ENCODE measurements at regions not wholly inside any gene's neighbourhood (a gene's known extent, or its start where the extent isn't known, plus 50 kb on each side); places are given as distances from the start of the nearest gene placed in this dataset.
"Not testable (repeated sequence)": the region's sequence is repeated elsewhere in the genome, so short reads cannot be mapped to it uniquely, and the experiment has no call there.

GRCh38 chr9:64013122-64013521 lies 1271.9 kb downstream of the FOXD4L5 start:
- H3K36me3 ChIP-seq (ENCODE audit: control insufficient read depth in 2 of 2, extremely low read depth in 1 of 2, insufficient read depth in 2 of 2, low read length in 2 of 2); H3K79me2 ChIP-seq (ENCODE audit: control insufficient read depth, insufficient read depth, low read length); H3K4me3 ChIP-seq (ENCODE audit: control insufficient read depth in 2 of 3, extremely low read depth in 1 of 3, insufficient read depth in 2 of 3, low read depth in 1 of 3, low read length in 3 of 3); FAIRE-seq; DNase-seq (ENCODE audit: low read depth, low spot score); H4K20me1 ChIP-seq (ENCODE audit: control insufficient read depth, extremely low read depth, insufficient read depth, low read length); H3K4me1 ChIP-seq (ENCODE audit: control insufficient read depth, extremely low read depth, insufficient read depth, low read length); dilution Hi-C loops (cut with MboI; ENCODE audit: extremely low pct_ligation_motif_present, low sequenced_read_pairs); H3K9ac ChIP-seq (ENCODE audit: control insufficient read depth, extremely low read depth, insufficient read depth, low read length); H3K9me3 ChIP-seq (ENCODE audit: control insufficient read depth, low read depth, low read length); H2AFZ ChIP-seq (ENCODE audit: control insufficient read depth, low read length); H3K4me2 ChIP-seq (ENCODE audit: control insufficient read depth, extremely low read depth, insufficient read depth, low read depth, low read length); H3K9me1 ChIP-seq (ENCODE audit: control insufficient read depth, extremely low read depth, insufficient read depth, low read length); H3K27ac ChIP-seq (ENCODE audit: control insufficient read depth, insufficient read depth, low read length); H3K27me3 ChIP-seq (ENCODE audit: control insufficient read depth, extremely low read depth, insufficient read depth, low read length): not testable (repeated sequence)

GRCh38 chr9:64012014-64012413 lies 1273.0 kb downstream of the FOXD4L5 start:
- H3K27ac ChIP-seq (ENCODE audit: control insufficient read depth, insufficient read depth, low read length); dilution Hi-C loops (cut with MboI; ENCODE audit: extremely low pct_ligation_motif_present, low sequenced_read_pairs); H3K36me3 ChIP-seq (ENCODE audit: control insufficient read depth in 2 of 2, extremely low read depth in 1 of 2, insufficient read depth in 2 of 2, low read length in 2 of 2); H3K4me1 ChIP-seq (ENCODE audit: control insufficient read depth, extremely low read depth, insufficient read depth, low read length); H4K20me1 ChIP-seq (ENCODE audit: control insufficient read depth, extremely low read depth, insufficient read depth, low read length); H3K27me3 ChIP-seq (ENCODE audit: control insufficient read depth, extremely low read depth, insufficient read depth, low read length); DNase-seq (ENCODE audit: low read depth, low spot score); H3K4me2 ChIP-seq (ENCODE audit: control insufficient read depth, extremely low read depth, insufficient read depth, low read depth, low read length); H3K9ac ChIP-seq (ENCODE audit: control insufficient read depth, extremely low read depth, insufficient read depth, low read length); H3K9me1 ChIP-seq (ENCODE audit: control insufficient read depth, extremely low read depth, insufficient read depth, low read length); H2AFZ ChIP-seq (ENCODE audit: control insufficient read depth, low read length); H3K4me3 ChIP-seq (ENCODE audit: control insufficient read depth in 2 of 3, extremely low read depth in 1 of 3, insufficient read depth in 2 of 3, low read depth in 1 of 3, low read length in 3 of 3); H3K9me3 ChIP-seq (ENCODE audit: control insufficient read depth, low read depth, low read length); FAIRE-seq; H3K79me2 ChIP-seq (ENCODE audit: control insufficient read depth, insufficient read depth, low read length): not testable (repeated sequence)

- H3K27ac ChIP-seq (ENCODE audit: control insufficient read depth, insufficient read depth, low read length); H3K4me1 ChIP-seq (ENCODE audit: control insufficient read depth, extremely low read depth, insufficient read depth, low read length); H3K9me3 ChIP-seq (ENCODE audit: control insufficient read depth, low read depth, low read length); dilution Hi-C loops (cut with MboI; ENCODE audit: extremely low pct_ligation_motif_present, low sequenced_read_pairs); H3K9me1 ChIP-seq (ENCODE audit: control insufficient read depth, extremely low read depth, insufficient read depth, low read length); DNase-seq (ENCODE audit: low read depth, low spot score); H3K9ac ChIP-seq (ENCODE audit: control insufficient read depth, extremely low read depth, insufficient read depth, low read length); H3K36me3 ChIP-seq (ENCODE audit: control insufficient read depth in 2 of 2, extremely low read depth in 1 of 2, insufficient read depth in 2 of 2, low read length in 2 of 2); H3K4me3 ChIP-seq (ENCODE audit: control insufficient read depth in 2 of 3, extremely low read depth in 1 of 3, insufficient read depth in 2 of 3, low read depth in 1 of 3, low read length in 3 of 3); H3K4me2 ChIP-seq (ENCODE audit: control insufficient read depth, extremely low read depth, insufficient read depth, low read depth, low read length); H2AFZ ChIP-seq (ENCODE audit: control insufficient read depth, low read length); FAIRE-seq; H4K20me1 ChIP-seq (ENCODE audit: control insufficient read depth, extremely low read depth, insufficient read depth, low read length); H3K27me3 ChIP-seq (ENCODE audit: control insufficient read depth, extremely low read depth, insufficient read depth, low read length); H3K79me2 ChIP-seq (ENCODE audit: control insufficient read depth, insufficient read depth, low read length): not testable (repeated sequence)
Measured at GRCh38 chr9:63979741-63980140, 1305.3 kb downstream of the FOXD4L5 start.

Small RNA genes lying in the stretch of these regions (small RNA-seq; reads per million reads assigned to genes)
- gene RF00026 (ENCODE audit: insufficient read length in 3 of 3, low read depth in 3 of 3, low replicate concordance in 1 of 3) = 0 reads per million in 3 experiments
